ENCODE measurements at regions not wholly inside any gene's neighbourhood (a gene's known extent, or its start where the extent isn't known, plus 50 kb on each side); places are given as distances from the start of the nearest gene placed in this dataset.

- H3K4me3 ChIP-seq (ENCODE audit: insufficient read depth, low read depth, low read length), result no peak overlapping the region
- H3K27me3 ChIP-seq (ENCODE audit: control insufficient read depth, insufficient read depth, low read length, poor library complexity, severe bottlenecking), result no peaks in the 10 kb centered on the region
Measured at GRCh38 chr7:45993621-45994020, 72.5 kb upstream of the IGFBP3 start.

GRCh38 chr7:45992826-45993225 lies 71.8 kb upstream of the IGFBP3 start:
- Histone ChIP-seq H3K4me3 (ENCODE audit: insufficient read depth, low read depth, low read length) (no peak overlapping the region), H3K27ac (ENCODE audit: insufficient read depth, low read depth, low read length, poor library complexity, severe bottlenecking) (no peak overlapping the region), H3K27me3 (ENCODE audit: control insufficient read depth, insufficient read depth, low read length, poor library complexity, severe bottlenecking) (no peaks in the 10 kb centered on the region), H3K36me3 (ENCODE audit: control insufficient read depth, insufficient read depth, low read length) (no peaks in the 10 kb centered on the region), H3K9me3 (ENCODE audit: control insufficient read depth, low read length) (no peaks in the 10 kb centered on the region), H3K4me1 (ENCODE audit: control insufficient read depth, insufficient read depth, low read length) (peaks cover 7% of the 10 kb centered on the region)
- 84 to 91% methylated on average over 4 of the region's 4 CpGs for WGBS, 2 experiments

More at GRCh38 chr7:45993621-45994020, 72.5 kb upstream of the IGFBP3 start:
- Histone ChIP-seq H3K27ac (ENCODE audit: insufficient read depth, low read depth, low read length, poor library complexity, severe bottlenecking) (no peak overlapping the region), H3K9me3 (ENCODE audit: control insufficient read depth, low read length) (no peaks in the 10 kb centered on the region), H3K36me3 (ENCODE audit: control insufficient read depth, insufficient read depth, low read length) (no peaks in the 10 kb centered on the region), H3K4me1 (ENCODE audit: control insufficient read depth, insufficient read depth, low read length) (peaks cover 7% of the 10 kb centered on the region)

- H3K36me3 ChIP-seq (ENCODE audit: control insufficient read depth, insufficient read depth, low read length), result no peaks in the 10 kb centered on the region
- H3K27me3 ChIP-seq (ENCODE audit: control insufficient read depth, insufficient read depth, low read length, poor library complexity, severe bottlenecking), result no peaks in the 10 kb centered on the region
- whole genome bisulfite sequencing, 2 experiments, result 78 to 91% methylated on average over 3 of the region's 3 CpGs
- no peaks in the 10 kb centered on the region for H3K9me3 ChIP-seq (ENCODE audit: control insufficient read depth, low read length)
- no peak overlapping the region for H3K27ac ChIP-seq (ENCODE audit: insufficient read depth, low read depth, low read length, poor library complexity, severe bottlenecking)
- H3K4me3 ChIP-seq (ENCODE audit: insufficient read depth, low read depth, low read length), result no peak overlapping the region
- H3K4me1 ChIP-seq (ENCODE audit: control insufficient read depth, insufficient read depth, low read length), result peaks cover 7% of the 10 kb centered on the region
Measured at GRCh38 chr7:45990276-45990675, 69.2 kb upstream of the IGFBP3 start.

- Histone ChIP-seq H3K4me3 (ENCODE audit: insufficient read depth, low read depth, low read length) (no peak overlapping the region), H3K4me1 (ENCODE audit: control insufficient read depth, insufficient read depth, low read length) (peaks cover 7% of the 10 kb centered on the region), H3K27me3 (ENCODE audit: control insufficient read depth, insufficient read depth, low read length, poor library complexity, severe bottlenecking) (no peaks in the 10 kb centered on the region), H3K27ac (ENCODE audit: insufficient read depth, low read depth, low read length, poor library complexity, severe bottlenecking) (no peak overlapping the region), H3K9me3 (ENCODE audit: control insufficient read depth, low read length) (no peaks in the 10 kb centered on the region), H3K36me3 (ENCODE audit: control insufficient read depth, insufficient read depth, low read length) (no peaks in the 10 kb centered on the region)
- 92 to 94% methylated on average over 9 of the region's 9 CpGs for WGBS, 2 experiments
Measured at GRCh38 chr7:45988405-45989057, 67.5 kb upstream of the IGFBP3 start.

GRCh38 chr7:45987521-45988290 lies 66.6 kb upstream of the IGFBP3 start:
- H3K4me3 ChIP-seq (ENCODE audit: insufficient read depth, low read depth, low read length), result no peak overlapping the region
- no peaks in the 10 kb centered on the region for H3K36me3 ChIP-seq (ENCODE audit: control insufficient read depth, insufficient read depth, low read length)
- peaks cover 7% of the 10 kb centered on the region for H3K4me1 ChIP-seq (ENCODE audit: control insufficient read depth, insufficient read depth, low read length)
- no peaks in the 10 kb centered on the region for H3K9me3 ChIP-seq (ENCODE audit: control insufficient read depth, low read length)
- 92 to 96% methylated on average over 14 of the region's 14 CpGs for WGBS, 2 experiments
- no peaks in the 10 kb centered on the region for H3K27me3 ChIP-seq (ENCODE audit: control insufficient read depth, insufficient read depth, low read length, poor library complexity, severe bottlenecking)
- H3K27ac ChIP-seq (ENCODE audit: insufficient read depth, low read depth, low read length, poor library complexity, severe bottlenecking), result no peak overlapping the region

GRCh38 chr7:45986355-45987298 lies 65.6 kb upstream of the IGFBP3 start:
- H3K27ac ChIP-seq (ENCODE audit: insufficient read depth, low read depth, low read length, poor library complexity, severe bottlenecking), result no peak overlapping the region

GRCh38 chr7:45985902-45986301 lies 64.8 kb upstream of the IGFBP3 start:
- 91 to 92% methylated on average over 4 of the region's 4 CpGs for WGBS, 2 experiments
- Histone ChIP-seq H3K4me3 (ENCODE audit: insufficient read depth, low read depth, low read length) (no peak overlapping the region), H3K4me1 (ENCODE audit: control insufficient read depth, insufficient read depth, low read length) (peaks cover 7% of the 10 kb centered on the region), H3K27ac (ENCODE audit: insufficient read depth, low read depth, low read length, poor library complexity, severe bottlenecking) (no peak overlapping the region), H3K9me3 (ENCODE audit: control insufficient read depth, low read length) (no peaks in the 10 kb centered on the region), H3K36me3 (ENCODE audit: control insufficient read depth, insufficient read depth, low read length) (no peaks in the 10 kb centered on the region), H3K27me3 (ENCODE audit: control insufficient read depth, insufficient read depth, low read length, poor library complexity, severe bottlenecking) (no peaks in the 10 kb centered on the region)

More at GRCh38 chr7:45986355-45987298, 65.6 kb upstream of the IGFBP3 start:
- WGBS, 2 experiments, result 94 to 95% methylated on average over 17 of the region's 17 CpGs
- Histone ChIP-seq H3K9me3 (ENCODE audit: control insufficient read depth, low read length) (no peaks in the 10 kb centered on the region), H3K4me1 (ENCODE audit: control insufficient read depth, insufficient read depth, low read length) (peaks cover 7% of the 10 kb centered on the region), H3K36me3 (ENCODE audit: control insufficient read depth, insufficient read depth, low read length) (no peaks in the 10 kb centered on the region), H3K27me3 (ENCODE audit: control insufficient read depth, insufficient read depth, low read length, poor library complexity, severe bottlenecking) (no peaks in the 10 kb centered on the region), H3K4me3 (ENCODE audit: insufficient read depth, low read depth, low read length) (no peak overlapping the region)

GRCh38 chr7:45984386-45985295 lies 63.6 kb upstream of the IGFBP3 start:
- WGBS, 2 experiments, result 88 to 90% methylated on average over 6 of the region's 6 CpGs
- H3K9me3 ChIP-seq (ENCODE audit: control insufficient read depth, low read length), result no peaks in the 10 kb centered on the region
- no peaks in the 10 kb centered on the region for H3K4me1 ChIP-seq (ENCODE audit: control insufficient read depth, insufficient read depth, low read length)
- H3K4me3 ChIP-seq (ENCODE audit: insufficient read depth, low read depth, low read length), result no peak overlapping the region
- no peaks in the 10 kb centered on the region for H3K36me3 ChIP-seq (ENCODE audit: control insufficient read depth, insufficient read depth, low read length)
- H3K27ac ChIP-seq (ENCODE audit: insufficient read depth, low read depth, low read length, poor library complexity, severe bottlenecking), result no peak overlapping the region
- no peaks in the 10 kb centered on the region for H3K27me3 ChIP-seq (ENCODE audit: control insufficient read depth, insufficient read depth, low read length, poor library complexity, severe bottlenecking)

GRCh38 chr7:45983720-45984255 lies 62.7 kb upstream of the IGFBP3 start:
- H3K9me3 ChIP-seq (ENCODE audit: control insufficient read depth, low read length), result no peaks in the 10 kb centered on the region
- no peaks in the 10 kb centered on the region for H3K27me3 ChIP-seq (ENCODE audit: control insufficient read depth, insufficient read depth, low read length, poor library complexity, severe bottlenecking)
- no peak overlapping the region for H3K4me3 ChIP-seq (ENCODE audit: insufficient read depth, low read depth, low read length)
- no peaks in the 10 kb centered on the region for H3K36me3 ChIP-seq (ENCODE audit: control insufficient read depth, insufficient read depth, low read length)
- 91 to 93% methylated on average over 6 of the region's 6 CpGs for WGBS, 2 experiments
- no peak overlapping the region for H3K27ac ChIP-seq (ENCODE audit: insufficient read depth, low read depth, low read length, poor library complexity, severe bottlenecking)
- H3K4me1 ChIP-seq (ENCODE audit: control insufficient read depth, insufficient read depth, low read length), result no peaks in the 10 kb centered on the region
